H1 (cell line): ENCODE measurements at regions not wholly inside any gene's neighbourhood (a gene's known extent, or its start where the extent isn't known, plus 50 kb on each side); places are given as distances from the start of the nearest gene placed in this dataset.

Experiments used
- CTCF ChIA-PET: fragments of 300-600 bp; sonication (Branson Sonifier 250); formaldehyde crosslinking; loops from one replicate; lab custom pipeline; 2021; ENCODE audit not compliant: partially characterized antibody; lab: Charles Lee
- POLR2A ChIA-PET: fragments of 300-600 bp; sonication (Branson Sonifier 250); formaldehyde crosslinking; loops from one replicate; lab custom pipeline; 2021; ENCODE audit warnings: inconsistent platforms; ENCODE audit not compliant: partially characterized antibody; lab: Charles Lee
- DNase-seq, 2 experiments: peaks; one replicate each; pipeline versions ENCODE4 v3.0.0 to v3.0.0-alpha.2; 2010 to 2022; ENCODE audit warnings: low spot score in 2 of 2, low read depth in 1 of 2, mixed read lengths in 1 of 2
- FAIRE-seq: peaks from 2 replicates; lab custom pipeline; 2011; peaks lifted over from hg19 to GRCh38; lab: Jason Lieb, UNC
- H2AFZ ChIP-seq: 2 replicates; pipeline ENCODE4 v1.8.1; 2012; ENCODE audit warnings: low read length, inconsistent platforms
- H2AK5ac ChIP-seq: 2 replicates; pipeline ENCODE4 v1.6.1; 2013; ENCODE audit warnings: low read depth, low read length
- H2BK120ac ChIP-seq: replicated peaks from 2 replicates; pipeline ENCODE3; 2013; ENCODE audit warnings: low read depth, low read length, inconsistent platforms
- H2BK12ac ChIP-seq: 2 replicates; pipeline ENCODE4 v1.6.1; 2013; ENCODE audit warnings: low read depth, low read length
- H2BK15ac ChIP-seq: 2 replicates; pipeline ENCODE4 v1.6.1; 2013; ENCODE audit warnings: low read length
- H2BK20ac ChIP-seq: 2 replicates; pipeline ENCODE4 v1.6.1; 2013; ENCODE audit warnings: low read length
- H2BK5ac ChIP-seq: 2 replicates; pipeline ENCODE4 v1.6.1; 2013; ENCODE audit warnings: low read depth, low read length
- H3K14ac ChIP-seq: 2 replicates; pipeline ENCODE4 v1.6.1; 2013; ENCODE audit warnings: inconsistent platforms; ENCODE audit not compliant: insufficient read length
- H3K18ac ChIP-seq: 2 replicates; pipeline ENCODE4 v1.6.1; 2013; ENCODE audit warnings: low read length; ENCODE audit errors: extremely low read depth
- H3K23ac ChIP-seq: 2 replicates; pipeline ENCODE4 v1.6.1; 2013; ENCODE audit warnings: inconsistent platforms; ENCODE audit not compliant: insufficient read length
- H3K23me2 ChIP-seq: 2 replicates; pipeline ENCODE4 v1.6.1; 2013; ENCODE audit warnings: low read depth, low read length
- H3K27ac ChIP-seq: 2 replicates; pipeline ENCODE4 v1.6.1; 2011; ENCODE audit warnings: low read depth, low read length, inconsistent platforms
- H3K27me3 ChIP-seq, 4 experiments: replicated peaks in 1 of 4; 1 replicate in 1 of 4; 2 replicates in 3 of 4; pipeline versions ENCODE4 v1.6.1 to v1.8.1; 2011 to 2013; ENCODE audit warnings: low read length in 3 of 4, mild to moderate bottlenecking in 3 of 4, inconsistent platforms in 2 of 4, mixed read lengths in 2 of 4, moderate library complexity in 1 of 4; ENCODE audit not compliant: control insufficient read depth in 3 of 4, insufficient read depth in 3 of 4; ENCODE audit errors: extremely low read depth in 1 of 4
- H3K36me3 ChIP-seq, 4 experiments: 2 replicates each; pipeline versions ENCODE4 v1.6.1 to v1.8.1; 2011 to 2013; ENCODE audit warnings: mild to moderate bottlenecking in 4 of 4, low read length in 3 of 4, moderate library complexity in 2 of 4, control low read depth in 1 of 4, inconsistent platforms in 1 of 4; ENCODE audit not compliant: insufficient read depth in 4 of 4, control insufficient read depth in 2 of 4
- H3K4ac ChIP-seq: replicated peaks from 2 replicates; pipeline ENCODE3; 2013; ENCODE audit warnings: low read length, low read depth, mixed read lengths, inconsistent platforms; ENCODE audit not compliant: insufficient read length
- H3K4me1 ChIP-seq, 4 experiments: replicated peaks in 1 of 4; 1 replicate in 1 of 4; 2 replicates in 3 of 4; pipeline versions ENCODE4 v1.6.1 to v1.8.1; 2011 to 2013; ENCODE audit warnings: low read length in 3 of 4, inconsistent platforms in 2 of 4, mixed read lengths in 1 of 4; ENCODE audit not compliant: insufficient read depth in 4 of 4, control insufficient read depth in 3 of 4
- H3K4me2 ChIP-seq, 2 experiments: 2 replicates each; pipeline versions ENCODE4 v1.6.1 to v1.8.1; 2011 to 2013; ENCODE audit warnings: low read depth in 2 of 2, low read length in 2 of 2, control low read depth in 1 of 2, inconsistent platforms in 1 of 2, mild to moderate bottlenecking in 1 of 2; ENCODE audit not compliant: insufficient read depth in 1 of 2
- H3K4me3 ChIP-seq, 4 experiments: fragments of 200-600, 300-600 bp in 1 of 4; sonication (generic), shearing (Covaris generic), sonication (Bioruptor Twin) in 1 of 4; 2 replicates each; pipeline versions ENCODE4 v1.5.1 to v1.8.1; 2011 to 2016; ENCODE audit warnings: low read length in 4 of 4, low read depth in 3 of 4, control low read depth in 2 of 4, inconsistent platforms in 2 of 4, mild to moderate bottlenecking in 2 of 4, mixed read lengths in 1 of 4, moderate library complexity in 1 of 4; ENCODE audit not compliant: insufficient read depth in 2 of 4; ENCODE audit errors: extremely low read depth in 1 of 4
- H3K56ac ChIP-seq: replicated peaks from 2 replicates; pipeline ENCODE3; 2013; ENCODE audit warnings: low read depth, mild to moderate bottlenecking, mixed read lengths, low read length, inconsistent platforms; ENCODE audit not compliant: insufficient read length
- H3K79me1 ChIP-seq: 2 replicates; pipeline ENCODE4 v1.6.1; 2013; ENCODE audit warnings: low read depth, low read length, control low read depth
- H3K79me2 ChIP-seq, 2 experiments: 2 replicates each; pipeline versions ENCODE4 v1.6.1 to v1.8.1; 2012 to 2013; ENCODE audit warnings: low read length in 2 of 2, mild to moderate bottlenecking in 2 of 2, inconsistent platforms in 1 of 2; ENCODE audit not compliant: insufficient read depth in 2 of 2, control insufficient read depth in 1 of 2
- H3K9ac ChIP-seq, 4 experiments: replicated peaks in 1 of 4; 1 replicate in 1 of 4; 2 replicates in 3 of 4; pipeline versions ENCODE4 v1.6.1 to v1.8.1; 2011 to 2013; ENCODE audit warnings: low read depth in 3 of 4, low read length in 3 of 4, control low read depth in 2 of 4, mild to moderate bottlenecking in 2 of 4, moderate library complexity in 2 of 4, inconsistent platforms in 1 of 4; ENCODE audit errors: extremely low read depth in 1 of 4
- H3K9me3 ChIP-seq, 2 experiments: 2 replicates each; pipeline versions ENCODE4 v1.6.1 to v1.8.1; 2012 to 2013; ENCODE audit warnings: mild to moderate bottlenecking in 2 of 2, moderate library complexity in 2 of 2, control low read depth in 1 of 2, inconsistent platforms in 1 of 2, low read depth in 1 of 2, low read length in 1 of 2, mixed read lengths in 1 of 2; ENCODE audit not compliant: insufficient read depth in 2 of 2
- H4K20me1 ChIP-seq, 2 experiments: replicated peaks in 1 of 2; 2 replicates each; pipeline versions ENCODE3 to v1.8.1; 2011 to 2013; ENCODE audit warnings: inconsistent platforms in 2 of 2, low read length in 2 of 2, mild to moderate bottlenecking in 1 of 2; ENCODE audit not compliant: insufficient read depth in 2 of 2, control insufficient read depth in 1 of 2
- H4K5ac ChIP-seq: 2 replicates; pipeline ENCODE4 v1.6.1; 2013; ENCODE audit warnings: low read length, low read depth, mixed read lengths, inconsistent platforms; ENCODE audit not compliant: insufficient read length
- H4K8ac ChIP-seq: 2 replicates; pipeline ENCODE4 v1.8.0; 2013; ENCODE audit warnings: mild to moderate bottlenecking, moderate library complexity, low read length, inconsistent platforms; ENCODE audit not compliant: insufficient read depth; ENCODE audit errors: extremely low read depth
- H4K91ac ChIP-seq: replicated peaks from 2 replicates; pipeline ENCODE3; 2013; ENCODE audit warnings: low read length, mixed read lengths, inconsistent platforms; ENCODE audit not compliant: insufficient read length
- BCL11A ChIP-seq, 2 experiments: IDR thresholded peaks; one replicate each; pipeline ENCODE4 v1.6.1; 2011; ENCODE audit warnings: low read depth in 2 of 2, low read length in 2 of 2, mild to moderate bottlenecking in 2 of 2
- CBX5 ChIP-seq: fragments of 300-800, 300-1000 bp; sonication (generic); IDR thresholded peaks from 2 replicates; pipeline ENCODE4 v1.7.1; 2016; ENCODE audit warnings: antibody characterized with exemption, low read length, low read depth
- CREB1 ChIP-seq: IDR thresholded peaks from 2 replicates; pipeline ENCODE4 v1.6.1; 2012; ENCODE audit warnings: inconsistent platforms
- EGR1 ChIP-seq: IDR thresholded peaks from 2 replicates; pipeline ENCODE4 v1.6.1; 2011; ENCODE audit warnings: low read depth, low read length, borderline replicate concordance
- KDM1A ChIP-seq: fragments of 200-600, 300-600 bp; sonication (generic); IDR thresholded peaks from 2 replicates; pipeline ENCODE4 v1.7.1; 2016; ENCODE audit warnings: mild to moderate bottlenecking, low read length, borderline replicate concordance
- NANOG ChIP-seq: IDR thresholded peaks from 2 replicates; pipeline ENCODE4 v1.6.1; 2011; ENCODE audit warnings: low read length, low read depth, mild to moderate bottlenecking, inconsistent platforms; ENCODE audit not compliant: insufficient read depth, poor library complexity, severe bottlenecking
- RAD21 ChIP-seq, 2 experiments: IDR thresholded peaks in 1 of 2; conservative IDR thresholded peaks in 1 of 2; 2 replicates each; pipeline ENCODE4 v1.6.1; 2011; ENCODE audit warnings: low read depth in 2 of 2, low read length in 2 of 2, improper control_type of control experiment in 1 of 2, inconsistent platforms in 1 of 2, mild to moderate bottlenecking in 1 of 2, moderate library complexity in 1 of 2
- RBBP5 ChIP-seq: IDR thresholded peaks from 2 replicates; pipeline ENCODE4 v1.7.1; 2012; ENCODE audit warnings: low read depth, mild to moderate bottlenecking, inconsistent platforms, low read length, moderate library complexity, borderline replicate concordance
- SP1 ChIP-seq: IDR thresholded peaks from 2 replicates; pipeline ENCODE4 v1.6.1; 2011; ENCODE audit warnings: low read depth, low read length
- TAF1 ChIP-seq: IDR thresholded peaks from 2 replicates; pipeline ENCODE4 v1.6.1; 2011; ENCODE audit warnings: mild to moderate bottlenecking, low read depth, low read length
- TCF12 ChIP-seq: IDR thresholded peaks from 2 replicates; pipeline ENCODE4 v1.6.1; 2011; ENCODE audit warnings: low read depth, mild to moderate bottlenecking, low read length
- TEAD4 ChIP-seq: IDR thresholded peaks from 2 replicates; pipeline ENCODE4 v1.6.1; 2012; ENCODE audit warnings: low read depth, low read length, inconsistent platforms, mixed read lengths
- YY1 ChIP-seq: IDR thresholded peaks from 2 replicates; pipeline ENCODE4 v1.6.1; 2011; ENCODE audit warnings: low read depth, mild to moderate bottlenecking, low read length
- ZNF274 ChIP-seq: IDR thresholded peaks from 2 replicates; pipeline ENCODE4 v1.7.0; 2012; ENCODE audit warnings: low read length, borderline replicate concordance; ENCODE audit errors: extremely low read depth
- WGBS, 2 experiments: shearing (Covaris generic) in 1 of 2; methylation state at CpG; one replicate each; pipeline versions ENCODE4 v1.1.6 to v1.1.7; 2013 to 2015; ENCODE audit warnings: low lambda C conversion rate in 2 of 2, mixed read lengths in 2 of 2, inconsistent platforms in 1 of 2, low coverage in 1 of 2, missing lambda C conversion rate in 1 of 2; ENCODE audit not compliant: insufficient replicate concordance in 2 of 2, insufficient coverage in 1 of 2, insufficient read length in 1 of 2; ENCODE audit errors: extremely low coverage in 1 of 2, missing lambda C conversion rate in 1 of 2; 5-methylcytosine and 5-hydroxymethylcytosine counted together
- TF ChIP-seq, protein P1 (sequence below): IDR thresholded peaks from 2 replicates; pipeline ENCODE4 v1.6.1; 2012; ENCODE audit warnings: inconsistent platforms

DNA sequence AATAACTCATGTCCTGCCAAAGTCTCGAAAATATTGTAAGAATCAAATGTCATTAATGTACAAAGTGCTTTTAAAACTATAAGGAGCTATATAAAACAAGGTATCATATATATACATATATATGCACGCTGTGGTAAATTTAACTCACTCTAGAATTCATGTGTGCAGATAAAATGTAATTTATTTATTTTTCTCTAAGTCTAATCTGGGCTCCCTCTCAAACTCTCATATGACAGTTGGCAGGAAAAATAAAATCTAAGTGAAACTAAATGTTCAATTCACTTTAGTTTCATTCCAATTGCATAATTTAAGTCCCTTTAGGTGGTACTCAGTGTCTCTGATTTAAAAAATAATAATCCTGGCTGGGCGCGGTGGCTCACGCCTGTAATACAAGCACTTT, 372.0 kb upstream of the DAB1 start:
- H2BK20ac ChIP-seq, result no peak overlapping the region
- DNase-seq (no peak), FAIRE-seq (no peak)
- H3K27ac ChIP-seq, result no peak overlapping the region
- H2BK15ac ChIP-seq, result no peak overlapping the region
- H4K5ac ChIP-seq, result no peak overlapping the region
- H4K20me1 ChIP-seq, result no peaks in the 10 kb centered on the region
- no peak overlapping the region for H3K9ac ChIP-seq
- no peak overlapping the region for H2BK5ac ChIP-seq
- peaks cover 0 to 2% (median 0%) of the 10 kb centered on the region in 4 experiments; a peak in 1 of 7 replicates for H3K4me1 ChIP-seq
- H3K4ac ChIP-seq, result no peak overlapping the region
- no peak overlapping the region for H3K4me3 ChIP-seq
- H2BK120ac ChIP-seq, result no peak overlapping the region
- CTCF ChIA-PET, result no interaction called here
- H4K8ac ChIP-seq, result no peak overlapping the region
- no peaks in the 10 kb centered on the region for H3K79me2 ChIP-seq
- no peak overlapping the region for H2BK12ac ChIP-seq
- H3K9me3 ChIP-seq, result no peaks in the 10 kb centered on the region
- H3K4me2 ChIP-seq, result no peak overlapping the region
- H4K91ac ChIP-seq, result no peak overlapping the region
- H3K79me1 ChIP-seq, result no peaks in the 10 kb centered on the region
- no peaks in the 10 kb centered on the region for H3K23me2 ChIP-seq
- H2AFZ ChIP-seq, result no peak overlapping the region
- no peak overlapping the region for H3K56ac ChIP-seq
- no peak overlapping the region for H2AK5ac ChIP-seq
- no peak overlapping the region for H3K14ac ChIP-seq
- WGBS, 2 experiments, result 93% methylated on average over 5 of the region's 5 CpGs; no CpG with 5 or more reads in 1 of the 2 experiments
- no peak overlapping the region for H3K18ac ChIP-seq
- H3K23ac ChIP-seq, result no peak overlapping the region
- no peaks in the 10 kb centered on the region for H3K27me3 ChIP-seq
- POLR2A ChIA-PET, result no interaction called here
- no peaks in the 10 kb centered on the region for H3K36me3 ChIP-seq
- TF ChIP-seq KDM1A (no peak), ZNF274 (no peak), CBX5 (no peak), TCF12 (no peak), BCL11A (IDR thresholded peaks at IDR 0.05; ENCODE audit: low read depth in 2 of 2, low read length in 2 of 2) (no peak), SP1 (no peak), RAD21 (IDR thresholded peaks at IDR 0.05 in 1 of 2, conservative IDR thresholded peaks at IDR 0.05 in 1 of 2; ENCODE audit: low read depth in 2 of 2, low read length in 2 of 2) (no peak), TAF1 (no peak), TEAD4 (no peak), EGR1 (no peak), NANOG (no peak), RBBP5 (no peak), YY1 (no peak), CREB1 (no peak)
- TF ChIP-seq, protein P1, sequence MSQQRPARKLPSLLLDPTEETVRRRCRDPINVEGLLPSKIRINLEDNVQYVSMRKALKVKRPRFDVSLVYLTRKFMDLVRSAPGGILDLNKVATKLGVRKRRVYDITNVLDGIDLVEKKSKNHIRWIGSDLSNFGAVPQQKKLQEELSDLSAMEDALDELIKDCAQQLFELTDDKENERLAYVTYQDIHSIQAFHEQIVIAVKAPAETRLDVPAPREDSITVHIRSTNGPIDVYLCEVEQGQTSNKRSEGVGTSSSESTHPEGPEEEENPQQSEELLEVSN, result no peak
